ENCODE measurements at regions not wholly inside any gene's neighbourhood (a gene's known extent, or its start where the extent isn't known, plus 50 kb on each side); places are given as distances from the start of the nearest gene placed in this dataset.

- TF ChIP-seq ZNF275 (CRISPR knock-in tag; IDR thresholded peaks at IDR 0.05; ENCODE audit: borderline replicate concordance): no peak
- TF ChIP-seq NFATC3 (CRISPR knock-in tag; IDR thresholded peaks at IDR 0.05): no peak
- TF ChIP-seq RORA (CRISPR knock-in tag; IDR thresholded peaks at IDR 0.05): no peak
Measured at GRCh38 chr3:162292409-162292808, 795.8 kb downstream of the OTOL1 start.

Measured in HepG2 (cell line).